ENCODE measurements at regions not wholly inside any gene's neighbourhood (a gene's known extent, or its start where the extent isn't known, plus 50 kb on each side); places are given as distances from the start of the nearest gene placed in this dataset.

GRCh38 chr11:97202613-97203292, 812.9 kb downstream of the JRKL start:
- no peak for TF ChIP-seq CTCF (IDR thresholded peaks at IDR 0.05)
- no peaks in the 10 kb centered on the region for H3K9me3 ChIP-seq
- intact Hi-C loops (cut with DNase I) = no loop called here
- no peak overlapping the region for H3K4me3 ChIP-seq
- DNase-seq (ENCODE audit: low spot score in 2 of 2) = no peak
- H3K36me3 ChIP-seq = no peaks in the 10 kb centered on the region
- H3K4me1 ChIP-seq = no peaks in the 10 kb centered on the region
- H3K27ac ChIP-seq = no peak overlapping the region
- no peaks in the 10 kb centered on the region for H3K27me3 ChIP-seq

DNA sequence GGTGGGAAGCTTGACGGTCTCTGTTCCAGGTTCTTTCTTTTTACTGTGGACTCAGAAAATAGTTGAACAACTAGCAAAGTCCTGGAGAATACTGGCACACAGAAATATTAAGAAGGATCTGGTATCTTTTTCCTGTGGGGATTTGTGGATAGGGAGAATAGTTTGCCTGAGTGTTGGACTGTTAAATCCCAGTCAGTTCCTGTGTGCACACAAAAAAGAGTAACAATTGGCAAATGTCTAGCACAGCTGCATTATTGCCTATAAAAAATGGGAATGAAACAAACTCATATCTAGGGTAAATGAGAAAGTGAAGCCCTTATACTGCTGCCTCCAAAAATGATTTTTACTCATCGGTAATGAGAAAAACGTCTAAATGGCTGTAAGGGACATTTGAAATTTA, 828.2 kb downstream of the JRKL start:
- no peaks in the 10 kb centered on the region for H3K4me1 ChIP-seq
- H3K4me3 ChIP-seq = no peak overlapping the region
- H3K9me3 ChIP-seq = no peaks in the 10 kb centered on the region
- H3K27ac ChIP-seq = no peak overlapping the region
- DNase-seq (ENCODE audit: low spot score in 2 of 2) = no peak
- no peaks in the 10 kb centered on the region for H3K36me3 ChIP-seq
- no peak for TF ChIP-seq CTCF (IDR thresholded peaks at IDR 0.05)
- intact Hi-C loops (cut with DNase I) = no loop called here
- H3K27me3 ChIP-seq = no peaks in the 10 kb centered on the region

- Histone ChIP-seq H3K36me3 (no peaks in the 10 kb centered on the region), H3K27me3 (no peaks in the 10 kb centered on the region)
Measured at GRCh38 chr11:97223647-97224046, 833.8 kb downstream of the JRKL start.

GRCh38 chr11:97224396-97224795, 834.6 kb downstream of the JRKL start:
- H3K36me3 ChIP-seq = no peaks in the 10 kb centered on the region
- no peak for DNase-seq (ENCODE audit: low spot score in 2 of 2)

More at GRCh38 chr11:97223647-97224046, 833.8 kb downstream of the JRKL start:
- Histone ChIP-seq H3K27ac (no peak overlapping the region), H3K4me3 (no peak overlapping the region), H3K9me3 (no peaks in the 10 kb centered on the region), H3K4me1 (no peaks in the 10 kb centered on the region)
- intact Hi-C loops (cut with DNase I) = no loop called here
- no peak for DNase-seq (ENCODE audit: low spot score in 2 of 2)
- TF ChIP-seq CTCF (IDR thresholded peaks at IDR 0.05) = no peak

GRCh38 chr11:97225794-97226193, 836.0 kb downstream of the JRKL start:
- Histone ChIP-seq H3K4me3 (no peak overlapping the region), H3K4me1 (no peaks in the 10 kb centered on the region), H3K36me3 (no peaks in the 10 kb centered on the region), H3K9me3 (no peaks in the 10 kb centered on the region), H3K27me3 (no peaks in the 10 kb centered on the region), H3K27ac (no peak overlapping the region)
- intact Hi-C loops (cut with DNase I) = no loop called here
- no peak for TF ChIP-seq CTCF (IDR thresholded peaks at IDR 0.05)
- no peak for DNase-seq (ENCODE audit: low spot score in 2 of 2)

More at GRCh38 chr11:97224396-97224795, 834.6 kb downstream of the JRKL start:
- no peaks in the 10 kb centered on the region for H3K4me1 ChIP-seq
- H3K9me3 ChIP-seq = no peaks in the 10 kb centered on the region
- H3K27ac ChIP-seq = no peak overlapping the region
- intact Hi-C loops (cut with DNase I) = no loop called here
- TF ChIP-seq CTCF (IDR thresholded peaks at IDR 0.05) = no peak
- H3K27me3 ChIP-seq = no peaks in the 10 kb centered on the region
- H3K4me3 ChIP-seq = no peak overlapping the region

- Histone ChIP-seq H3K4me1 (no peaks in the 10 kb centered on the region), H3K27ac (no peak overlapping the region), H3K36me3 (no peaks in the 10 kb centered on the region), H3K4me3 (no peak overlapping the region), H3K27me3 (no peaks in the 10 kb centered on the region), H3K9me3 (no peaks in the 10 kb centered on the region)
- no peak for DNase-seq (ENCODE audit: low spot score in 2 of 2)
- no peak for TF ChIP-seq CTCF (IDR thresholded peaks at IDR 0.05)
- intact Hi-C loops (cut with DNase I) = no loop called here
Measured at GRCh38 chr11:97229936-97230335, 840.1 kb downstream of the JRKL start.

Data from ascending aorta (tissue), 2 donors.